Neural progenitor cell (in vitro differentiated cells): ENCODE measurements at regions not wholly inside any gene's neighbourhood (a gene's known extent, or its start where the extent isn't known, plus 50 kb on each side); places are given as distances from the start of the nearest gene placed in this dataset.
A peak's percentile ranks its signal among the peaks of the same experiment; 100 is the strongest.

Experiments
- DNase-seq: peaks from one replicate; pipeline ENCODE4 v3.0.0-alpha.2; 2016; ENCODE audit warnings: low spot score
- H2AFZ ChIP-seq: fragments of 200-600 bp; sonication (generic); replicated peaks from 2 replicates; pipeline ENCODE4 v1.6.1; 2016; ENCODE audit warnings: antibody characterized with exemption
- H3F3A ChIP-seq: fragments of 200-600 bp; sonication (generic); 2 replicates; pipeline ENCODE4 v1.6.1; 2016; ENCODE audit warnings: antibody characterized with exemption, low read depth
- H3K27ac ChIP-seq: fragments of 200-600 bp; sonication (generic); 2 replicates; pipeline ENCODE4 v1.5.1; 2016; ENCODE audit warnings: mild to moderate bottlenecking
- H3K27me3 ChIP-seq: fragments of 200-600 bp; sonication (generic); 2 replicates; pipeline ENCODE4 v1.6.1; 2016; ENCODE audit warnings: mild to moderate bottlenecking, moderate library complexity
- H3K36me3 ChIP-seq: fragments of 200-600 bp; sonication (generic); 2 replicates; pipeline ENCODE4 v1.5.1; 2016
- H3K4me1 ChIP-seq: fragments of 200-600 bp; sonication (generic); 2 replicates; pipeline ENCODE4 v1.6.1; 2016; ENCODE audit warnings: mixed run types
- H3K4me2 ChIP-seq: fragments of 200-600 bp; sonication (generic); 2 replicates; pipeline ENCODE4 v1.6.1; 2016
- H3K4me3 ChIP-seq: fragments of 200-600 bp; sonication (generic); 2 replicates; pipeline ENCODE4 v1.5.1; 2016
- H3K79me2 ChIP-seq: fragments of 200-600 bp; sonication (generic); 2 replicates; pipeline ENCODE4 v1.6.1; 2016; ENCODE audit warnings: low read depth
- H3K9ac ChIP-seq: fragments of 200-600 bp; sonication (generic); 2 replicates; pipeline ENCODE4 v1.6.1; 2016
- H3K9me3 ChIP-seq: fragments of 200-600 bp; sonication (generic); 2 replicates; pipeline ENCODE4 v1.5.1; 2016; ENCODE audit warnings: low read depth
- H4K20me1 ChIP-seq: fragments of 200-600 bp; sonication (generic); 2 replicates; pipeline ENCODE4 v1.6.1; 2016; ENCODE audit warnings: low read depth
- H3K27ac Mint-ChIP-seq: 3 replicates; pipeline ENCODE4 v1.8.0; 2021; ENCODE audit warnings: mixed read lengths
- H3K27me3 Mint-ChIP-seq: 2 replicates; pipeline ENCODE4 v1.8.0; 2022; ENCODE audit warnings: low read depth, mild to moderate bottlenecking, inconsistent platforms, moderate library complexity, mixed read lengths; ENCODE audit not compliant: insufficient read depth
- H3K36me3 Mint-ChIP-seq: 3 replicates; pipeline ENCODE4 v1.8.0; 2021; ENCODE audit warnings: mixed read lengths
- H3K4me1 Mint-ChIP-seq: 3 replicates; pipeline ENCODE4 v1.8.0; 2021; ENCODE audit warnings: mixed read lengths
- H3K4me3 Mint-ChIP-seq: 3 replicates; pipeline ENCODE4 v1.8.0; 2021; ENCODE audit warnings: mild to moderate bottlenecking, moderate library complexity, mixed read lengths
- H3K9me3 Mint-ChIP-seq: 3 replicates; pipeline ENCODE4 v1.8.0; 2020; ENCODE audit warnings: mixed read lengths
- CTCF ChIP-seq: fragments of 200-600 bp; sonication (generic); IDR thresholded peaks from 2 replicates; pipeline ENCODE4 v1.5.1; 2017; ENCODE audit warnings: antibody characterized with exemption, mild to moderate bottlenecking
- EZH2 ChIP-seq: fragments of 200-600 bp; sonication (generic); IDR thresholded peaks from 2 replicates; pipeline ENCODE4 v1.6.1; 2017; ENCODE audit warnings: antibody characterized with exemption, mild to moderate bottlenecking, moderate library complexity
- EZH2phosphoT487 ChIP-seq: fragments of 200-600 bp; sonication (generic); IDR thresholded peaks from 2 replicates; pipeline ENCODE4 v1.6.1; 2017; ENCODE audit warnings: antibody characterized with exemption

GRCh38 chr15:69855258-69856000 is 242.3 kb downstream of the TLE3 start:
- Mint-ChIP-seq H3K27ac (peak overlapping the region; percentile 60), H3K9me3 (peaks cover 2% of the 10 kb centered on the region), H3K36me3 (no peaks in the 10 kb centered on the region), H3K27me3 (peaks cover 18% of the 10 kb centered on the region), H3K4me1 (peaks cover 76% of the 10 kb centered on the region), H3K4me3 (no peak overlapping the region)
- no peak overlapping the region for H3K4me2 ChIP-seq
- no peaks in the 10 kb centered on the region for H3K9me3 ChIP-seq
- peaks cover 16% of the 10 kb centered on the region for H3K4me1 ChIP-seq
- H4K20me1 ChIP-seq, result no peaks in the 10 kb centered on the region
- H3K36me3 ChIP-seq, result no peaks in the 10 kb centered on the region
- H3K4me3 ChIP-seq, result no peak overlapping the region
- no peak overlapping the region for H2AFZ ChIP-seq
- H3K27me3 ChIP-seq, result no peaks in the 10 kb centered on the region
- TF ChIP-seq EZH2phosphoT487, result no peak
- TF ChIP-seq EZH2, result no peak
- no peak for TF ChIP-seq CTCF
- no peak for DNase-seq
- no peaks in the 10 kb centered on the region for H3F3A ChIP-seq
- no peak overlapping the region for H3K9ac ChIP-seq
- H3K79me2 ChIP-seq, result no peaks in the 10 kb centered on the region
- no peak overlapping the region for H3K27ac ChIP-seq

GRCh38 chr15:69857250-69857649 is 240.5 kb downstream of the TLE3 start:
- Histone ChIP-seq H3K36me3 (no peaks in the 10 kb centered on the region), H3F3A (no peaks in the 10 kb centered on the region), H3K27ac (no peak overlapping the region), H3K4me2 (no peak overlapping the region), H3K4me3 (no peak overlapping the region), H2AFZ (no peak overlapping the region), H4K20me1 (no peaks in the 10 kb centered on the region), H3K4me1 (peaks cover 15% of the 10 kb centered on the region), H3K27me3 (no peaks in the 10 kb centered on the region), H3K9ac (no peak overlapping the region), H3K79me2 (no peaks in the 10 kb centered on the region), H3K9me3 (no peaks in the 10 kb centered on the region)
- no peak overlapping the region for H3K4me3 Mint-ChIP-seq
- peaks cover 2% of the 10 kb centered on the region for H3K9me3 Mint-ChIP-seq
- H3K4me1 Mint-ChIP-seq, result peaks cover 75% of the 10 kb centered on the region
- H3K36me3 Mint-ChIP-seq, result no peaks in the 10 kb centered on the region
- no peak overlapping the region for H3K27ac Mint-ChIP-seq
- H3K27me3 Mint-ChIP-seq, result peaks cover 21% of the 10 kb centered on the region
- no peak for DNase-seq
- no peak for TF ChIP-seq EZH2
- TF ChIP-seq CTCF, result no peak
- TF ChIP-seq EZH2phosphoT487, result no peak

- TF ChIP-seq EZH2 (no peak), EZH2phosphoT487 (no peak), CTCF (no peak)
- Histone ChIP-seq H3K9me3 (no peaks in the 10 kb centered on the region), H3K27ac (no peak overlapping the region), H3F3A (no peaks in the 10 kb centered on the region), H3K4me3 (no peak overlapping the region), H3K79me2 (no peaks in the 10 kb centered on the region), H2AFZ (no peak overlapping the region), H3K9ac (no peak overlapping the region), H3K4me2 (no peak overlapping the region), H3K36me3 (no peaks in the 10 kb centered on the region), H4K20me1 (no peaks in the 10 kb centered on the region), H3K27me3 (no peaks in the 10 kb centered on the region), H3K4me1 (peaks cover 19% of the 10 kb centered on the region)
- H3K9me3 Mint-ChIP-seq, result peaks cover 2% of the 10 kb centered on the region
- no peak overlapping the region for H3K27ac Mint-ChIP-seq
- peaks cover 24% of the 10 kb centered on the region for H3K27me3 Mint-ChIP-seq
- H3K36me3 Mint-ChIP-seq, result no peaks in the 10 kb centered on the region
- H3K4me3 Mint-ChIP-seq, result no peak overlapping the region
- peaks cover 75% of the 10 kb centered on the region for H3K4me1 Mint-ChIP-seq
- no peak for DNase-seq
Observed at GRCh38 chr15:69857686-69858391, 239.9 kb downstream of the TLE3 start.
